ENCODE measurements at regions not wholly inside any gene's neighbourhood (a gene's known extent, or its start where the extent isn't known, plus 50 kb on each side); places are given as distances from the start of the nearest gene placed in this dataset.

GRCh38 chr4:117793845-117794480 lies 240.3 kb upstream of the NDST3 start:
- ChIA-PET POLR2A (ENCODE audit: unreplicated experiment) (no interaction called here), CTCF (no interaction called here)
- no peak for DNase-seq
- H3K79me2 ChIP-seq (ENCODE audit: low read depth) = no peaks in the 10 kb centered on the region
- no peak for TF ChIP-seq EZH2 (IDR thresholded peaks at IDR 0.05; ENCODE audit: low read depth)
- no peaks in the 10 kb centered on the region for H3K4me1 ChIP-seq (replicated peaks; ENCODE audit: insufficient read depth)
- H4K20me1 ChIP-seq (ENCODE audit: insufficient read depth) = no peaks in the 10 kb centered on the region
- H3K27ac ChIP-seq = no peak overlapping the region
- BruUV-seq (replicated peaks) = no TSS peak
- H3K36me3 ChIP-seq (ENCODE audit: low read depth) = no peaks in the 10 kb centered on the region
- no peaks in the 10 kb centered on the region for H3K9me3 ChIP-seq (ENCODE audit: insufficient read depth, low read depth)
- H3K27me3 ChIP-seq (ENCODE audit: insufficient read depth, low read depth) = no peaks in the 10 kb centered on the region
- no peak overlapping the region for H2AFZ ChIP-seq
- no peaks in the 10 kb centered on the region for H3K9me2 ChIP-seq (ENCODE audit: insufficient read depth)
- intact Hi-C loops (cut with micrococcal nuclease; ENCODE audit: unreplicated experiment) = no loop called here
- no peaks in the 10 kb centered on the region for H3F3A ChIP-seq (ENCODE audit: insufficient read depth, low read depth)
- H3K4me3 ChIP-seq = no peak overlapping the region
- H3K4me2 ChIP-seq = no peak overlapping the region

GRCh38 chr4:117796677-117797076 lies 237.6 kb upstream of the NDST3 start:
- CTCF ChIA-PET = no interaction called here
- H3K9me2 ChIP-seq (ENCODE audit: insufficient read depth) = no peaks in the 10 kb centered on the region
- intact Hi-C loops (cut with micrococcal nuclease; ENCODE audit: unreplicated experiment) = no loop called here
- DNase-seq = no peak
- BruUV-seq (replicated peaks) = no TSS peak
- H3K27me3 ChIP-seq (ENCODE audit: insufficient read depth, low read depth) = no peaks in the 10 kb centered on the region
- H4K20me1 ChIP-seq (ENCODE audit: insufficient read depth) = no peaks in the 10 kb centered on the region
- POLR2A ChIA-PET (ENCODE audit: unreplicated experiment) = no interaction called here
- no peak overlapping the region for H2AFZ ChIP-seq
- no peaks in the 10 kb centered on the region for H3K4me1 ChIP-seq (replicated peaks; ENCODE audit: insufficient read depth)
- no peak overlapping the region for H3K27ac ChIP-seq
- H3F3A ChIP-seq (ENCODE audit: insufficient read depth, low read depth) = no peaks in the 10 kb centered on the region
- H3K4me2 ChIP-seq = no peak overlapping the region
- no peaks in the 10 kb centered on the region for H3K36me3 ChIP-seq (ENCODE audit: low read depth)
- TF ChIP-seq EZH2 (IDR thresholded peaks at IDR 0.05; ENCODE audit: low read depth) = no peak
- TF ChIP-seq CTCF (conservative IDR thresholded peaks at IDR 0.05) = no peak
- H3K9me3 ChIP-seq (ENCODE audit: insufficient read depth, low read depth) = no peaks in the 10 kb centered on the region
- no peak overlapping the region for H3K4me3 ChIP-seq
- H3K79me2 ChIP-seq (ENCODE audit: low read depth) = no peaks in the 10 kb centered on the region

GRCh38 chr4:117800636-117801035 lies 233.7 kb upstream of the NDST3 start:
- Histone ChIP-seq H3K9me2 (ENCODE audit: insufficient read depth) (no peaks in the 10 kb centered on the region), H2AFZ (no peak overlapping the region), H3K4me2 (no peak overlapping the region), H3K4me1 (replicated peaks; ENCODE audit: insufficient read depth) (no peaks in the 10 kb centered on the region), H3K27ac (no peak overlapping the region), H3F3A (ENCODE audit: insufficient read depth, low read depth) (no peaks in the 10 kb centered on the region), H3K79me2 (ENCODE audit: low read depth) (no peaks in the 10 kb centered on the region), H4K20me1 (ENCODE audit: insufficient read depth) (no peaks in the 10 kb centered on the region), H3K36me3 (ENCODE audit: low read depth) (no peaks in the 10 kb centered on the region), H3K9me3 (ENCODE audit: insufficient read depth, low read depth) (no peaks in the 10 kb centered on the region), H3K4me3 (no peak overlapping the region), H3K27me3 (ENCODE audit: insufficient read depth, low read depth) (no peaks in the 10 kb centered on the region)
- DNase-seq = no peak
- intact Hi-C loops (cut with micrococcal nuclease; ENCODE audit: unreplicated experiment) = no loop called here
- CTCF ChIA-PET = no interaction called here
- POLR2A ChIA-PET (ENCODE audit: unreplicated experiment) = no interaction called here
- no TSS peak for BruUV-seq (replicated peaks)
- TF ChIP-seq CTCF (conservative IDR thresholded peaks at IDR 0.05) (no peak), EZH2 (IDR thresholded peaks at IDR 0.05; ENCODE audit: low read depth) (no peak)

GRCh38 chr4:117801756-117802155 lies 232.5 kb upstream of the NDST3 start:
- H3K27ac ChIP-seq = no peak overlapping the region
- no peaks in the 10 kb centered on the region for H3K36me3 ChIP-seq (ENCODE audit: low read depth)
- POLR2A ChIA-PET (ENCODE audit: unreplicated experiment) = no interaction called here
- CTCF ChIA-PET = no interaction called here
- BruUV-seq (replicated peaks) = no TSS peak
- no peaks in the 10 kb centered on the region for H3K79me2 ChIP-seq (ENCODE audit: low read depth)
- H2AFZ ChIP-seq = no peak overlapping the region
- no peaks in the 10 kb centered on the region for H3K9me2 ChIP-seq (ENCODE audit: insufficient read depth)
- no peaks in the 10 kb centered on the region for H3K27me3 ChIP-seq (ENCODE audit: insufficient read depth, low read depth)
- no peaks in the 10 kb centered on the region for H3K4me1 ChIP-seq (replicated peaks; ENCODE audit: insufficient read depth)
- H4K20me1 ChIP-seq (ENCODE audit: insufficient read depth) = no peaks in the 10 kb centered on the region
- no peak for DNase-seq
- H3K4me2 ChIP-seq = no peak overlapping the region
- H3F3A ChIP-seq (ENCODE audit: insufficient read depth, low read depth) = no peaks in the 10 kb centered on the region
- intact Hi-C loops (cut with micrococcal nuclease; ENCODE audit: unreplicated experiment) = no loop called here
- no peaks in the 10 kb centered on the region for H3K9me3 ChIP-seq (ENCODE audit: insufficient read depth, low read depth)
- no peak overlapping the region for H3K4me3 ChIP-seq
- TF ChIP-seq EZH2 (IDR thresholded peaks at IDR 0.05; ENCODE audit: low read depth) (no peak), CTCF (conservative IDR thresholded peaks at IDR 0.05) (no peak)

Measured in PC-9 (cell line).